GM23338 (cell line): ENCODE measurements at regions not wholly inside any gene's neighbourhood (a gene's known extent, or its start where the extent isn't known, plus 50 kb on each side); places are given as distances from the start of the nearest gene placed in this dataset.

Experiments used
- ATAC-seq: fragments of 200-7000 bp; cut with Tn5 transposase; 3 replicates; pipeline ENCODE4 v1.9.1; 2020
- DNase-seq: peaks from one replicate; pipeline ENCODE4 v3.0.0-alpha.2; 2015; ENCODE audit warnings: low spot score
- H2AFZ ChIP-seq: fragments of 200-600 bp; sonication (generic); 2 replicates; pipeline ENCODE4 v1.8.0; 2016; ENCODE audit warnings: antibody characterized with exemption, mild to moderate bottlenecking, moderate library complexity
- H3F3A ChIP-seq: fragments of 200-600 bp; sonication (generic); replicated peaks from 2 replicates; pipeline ENCODE4 v1.8.0; 2017; ENCODE audit warnings: antibody characterized with exemption, mixed run types, low read depth
- H3K27ac ChIP-seq: fragments of 200-600 bp; sonication (generic); 2 replicates; pipeline ENCODE4 v1.6.1; 2016; ENCODE audit warnings: low read depth
- H3K27me3 ChIP-seq: fragments of 200-600 bp; sonication (generic); 2 replicates; pipeline ENCODE4 v1.8.0; 2016; ENCODE audit warnings: mild to moderate bottlenecking, mixed run types, moderate library complexity; ENCODE audit not compliant: insufficient read depth
- H3K36me3 ChIP-seq: fragments of 200-600 bp; sonication (generic); 2 replicates; pipeline ENCODE4 v1.8.0; 2016; ENCODE audit warnings: mild to moderate bottlenecking; ENCODE audit not compliant: insufficient read depth
- H3K4me1 ChIP-seq: fragments of 200-600 bp; sonication (generic); 2 replicates; pipeline ENCODE4 v1.8.0; 2016; ENCODE audit warnings: mild to moderate bottlenecking, moderate library complexity; ENCODE audit not compliant: insufficient read depth
- H3K4me2 ChIP-seq: fragments of 200-600 bp; sonication (generic); 2 replicates; pipeline ENCODE4 v1.7.1; 2017; ENCODE audit warnings: mixed run types
- H3K4me3 ChIP-seq: fragments of 200-600 bp; sonication (generic); 2 replicates; pipeline ENCODE4 v1.6.1; 2016; ENCODE audit warnings: mixed run types
- H3K79me2 ChIP-seq: fragments of 200-600 bp; sonication (generic); replicated peaks from 2 replicates; pipeline ENCODE4 v1.8.0; 2017; ENCODE audit warnings: mild to moderate bottlenecking; ENCODE audit not compliant: insufficient read depth
- H3K9me2 ChIP-seq: fragments of 200-600 bp; sonication (generic); 2 replicates; pipeline ENCODE4 v1.8.0; 2017; ENCODE audit not compliant: insufficient read depth
- H4K20me1 ChIP-seq: fragments of 200-600 bp; sonication (generic); replicated peaks from 2 replicates; pipeline ENCODE4 v1.8.0; 2017; ENCODE audit warnings: mild to moderate bottlenecking; ENCODE audit not compliant: insufficient read depth
- H3K27ac Mint-ChIP-seq: 2 replicates; pipeline ENCODE4 v1.8.0; 2020; ENCODE audit warnings: inconsistent platforms, mild to moderate bottlenecking, moderate library complexity, mixed read lengths
- H3K27me3 Mint-ChIP-seq: 3 replicates; pipeline ENCODE4 v1.8.0; 2022; ENCODE audit warnings: low read depth, mild to moderate bottlenecking, moderate library complexity, mixed read lengths, inconsistent platforms; ENCODE audit not compliant: insufficient read depth, poor library complexity
- H3K36me3 Mint-ChIP-seq: 3 replicates; pipeline ENCODE4 v1.8.0; 2021; ENCODE audit warnings: low read depth, mild to moderate bottlenecking, inconsistent platforms, moderate library complexity, mixed read lengths
- H3K4me1 Mint-ChIP-seq: 3 replicates; pipeline ENCODE4 v1.8.0; 2020; ENCODE audit warnings: mild to moderate bottlenecking, inconsistent platforms, mixed read lengths
- H3K4me3 Mint-ChIP-seq: 3 replicates; pipeline ENCODE4 v1.8.0; 2021; ENCODE audit warnings: moderate library complexity, mild to moderate bottlenecking, inconsistent platforms, mixed read lengths
- H3K9me3 Mint-ChIP-seq: 3 replicates; pipeline ENCODE4 v1.8.0; 2020; ENCODE audit warnings: moderate library complexity, mild to moderate bottlenecking, inconsistent platforms, mixed read lengths
- CTCF ChIP-seq, 2 experiments: fragments of 200-600 bp in 1 of 2; sonication (generic) in 1 of 2; conservative IDR thresholded peaks; 2 replicates each; pipeline versions ENCODE4 v1.5.1 to v1.6.1; 2016 to 2017; ENCODE audit warnings: antibody characterized with exemption in 2 of 2, low read depth in 2 of 2, mild to moderate bottlenecking in 2 of 2, moderate library complexity in 1 of 2
- ETS1 ChIP-seq: IDR thresholded peaks from 2 replicates; pipeline ENCODE4 v1.6.1; 2016; ENCODE audit warnings: antibody characterized with exemption
- JUNB ChIP-seq: IDR thresholded peaks from one replicate; pipeline ENCODE4 v1.6.1; 2016; ENCODE audit warnings: antibody characterized with exemption; ENCODE audit not compliant: unreplicated experiment
- NANOG ChIP-seq: IDR thresholded peaks from 2 replicates; pipeline ENCODE4 v1.6.1; 2016; ENCODE audit warnings: antibody characterized with exemption, borderline replicate concordance
- STAT1 ChIP-seq: IDR thresholded peaks from one replicate; pipeline ENCODE4 v1.6.1; 2016; ENCODE audit warnings: antibody characterized with exemption; ENCODE audit not compliant: unreplicated experiment
- ZNF114 ChIP-seq: fragments of 250-450 bp; sonication (Bioruptor Pico); IDR thresholded peaks from 2 replicates; pipeline ENCODE4 v1.5.0; 2020; ENCODE audit warnings: mild to moderate bottlenecking, moderate library complexity
- ZNF331 ChIP-seq: fragments of 250-450 bp; sonication (Bioruptor Pico); IDR thresholded peaks from 2 replicates; pipeline ENCODE4 v1.5.0; 2020; ENCODE audit warnings: low read depth, mild to moderate bottlenecking, moderate library complexity
- TF ChIP-seq, protein P1 (sequence below): IDR thresholded peaks from one replicate; pipeline ENCODE4 v1.6.1; 2018; ENCODE audit warnings: antibody characterized with exemption; ENCODE audit not compliant: unreplicated experiment

- H3K4me3 Mint-ChIP-seq, result no peak overlapping the region
- Histone ChIP-seq H3K4me2 (no peak overlapping the region), H3F3A (no peaks in the 10 kb centered on the region), H3K79me2 (no peaks in the 10 kb centered on the region), H3K4me1 (no peaks in the 10 kb centered on the region), H3K27me3 (no peaks in the 10 kb centered on the region), H2AFZ (no peak overlapping the region), H3K36me3 (no peaks in the 10 kb centered on the region), H3K27ac (no peak overlapping the region), H3K9me2 (no peaks in the 10 kb centered on the region), H3K4me3 (no peak overlapping the region), H4K20me1 (no peaks in the 10 kb centered on the region)
- peaks cover 2% of the 10 kb centered on the region for H3K27me3 Mint-ChIP-seq
- TF ChIP-seq JUNB, result no peak
- TF ChIP-seq ETS1, result no peak
- peak; percentile 75 to 80 for TF ChIP-seq CTCF (conservative IDR thresholded peaks at IDR 0.05; ENCODE audit: low read depth in 2 of 2)
- no peak for TF ChIP-seq ZNF114 (CRISPR knock-in tag)
- TF ChIP-seq STAT1, result no peak
- no peak for TF ChIP-seq NANOG
- TF ChIP-seq, protein P1, sequence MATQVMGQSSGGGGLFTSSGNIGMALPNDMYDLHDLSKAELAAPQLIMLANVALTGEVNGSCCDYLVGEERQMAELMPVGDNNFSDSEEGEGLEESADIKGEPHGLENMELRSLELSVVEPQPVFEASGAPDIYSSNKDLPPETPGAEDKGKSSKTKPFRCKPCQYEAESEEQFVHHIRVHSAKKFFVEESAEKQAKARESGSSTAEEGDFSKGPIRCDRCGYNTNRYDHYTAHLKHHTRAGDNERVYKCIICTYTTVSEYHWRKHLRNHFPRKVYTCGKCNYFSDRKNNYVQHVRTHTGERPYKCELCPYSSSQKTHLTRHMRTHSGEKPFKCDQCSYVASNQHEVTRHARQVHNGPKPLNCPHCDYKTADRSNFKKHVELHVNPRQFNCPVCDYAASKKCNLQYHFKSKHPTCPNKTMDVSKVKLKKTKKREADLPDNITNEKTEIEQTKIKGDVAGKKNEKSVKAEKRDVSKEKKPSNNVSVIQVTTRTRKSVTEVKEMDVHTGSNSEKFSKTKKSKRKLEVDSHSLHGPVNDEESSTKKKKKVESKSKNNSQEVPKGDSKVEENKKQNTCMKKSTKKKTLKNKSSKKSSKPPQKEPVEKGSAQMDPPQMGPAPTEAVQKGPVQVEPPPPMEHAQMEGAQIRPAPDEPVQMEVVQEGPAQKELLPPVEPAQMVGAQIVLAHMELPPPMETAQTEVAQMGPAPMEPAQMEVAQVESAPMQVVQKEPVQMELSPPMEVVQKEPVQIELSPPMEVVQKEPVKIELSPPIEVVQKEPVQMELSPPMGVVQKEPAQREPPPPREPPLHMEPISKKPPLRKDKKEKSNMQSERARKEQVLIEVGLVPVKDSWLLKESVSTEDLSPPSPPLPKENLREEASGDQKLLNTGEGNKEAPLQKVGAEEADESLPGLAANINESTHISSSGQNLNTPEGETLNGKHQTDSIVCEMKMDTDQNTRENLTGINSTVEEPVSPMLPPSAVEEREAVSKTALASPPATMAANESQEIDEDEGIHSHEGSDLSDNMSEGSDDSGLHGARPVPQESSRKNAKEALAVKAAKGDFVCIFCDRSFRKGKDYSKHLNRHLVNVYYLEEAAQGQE, result no peak
- no peak overlapping the region for H3K27ac Mint-ChIP-seq
- peak; percentile 80 for ATAC-seq
- H3K36me3 Mint-ChIP-seq, result no peaks in the 10 kb centered on the region
- DNase-seq, result peak; percentile 39
- H3K4me1 Mint-ChIP-seq, result 0 out of 3 replicates have a peak, but pooled peaks cover 3% of the 10 kb centered on the region
- H3K9me3 Mint-ChIP-seq, result no peaks in the 10 kb centered on the region
Observed at GRCh38 chr4:178599521-178599920, 1157.3 kb upstream of the AGA start.

DNA sequence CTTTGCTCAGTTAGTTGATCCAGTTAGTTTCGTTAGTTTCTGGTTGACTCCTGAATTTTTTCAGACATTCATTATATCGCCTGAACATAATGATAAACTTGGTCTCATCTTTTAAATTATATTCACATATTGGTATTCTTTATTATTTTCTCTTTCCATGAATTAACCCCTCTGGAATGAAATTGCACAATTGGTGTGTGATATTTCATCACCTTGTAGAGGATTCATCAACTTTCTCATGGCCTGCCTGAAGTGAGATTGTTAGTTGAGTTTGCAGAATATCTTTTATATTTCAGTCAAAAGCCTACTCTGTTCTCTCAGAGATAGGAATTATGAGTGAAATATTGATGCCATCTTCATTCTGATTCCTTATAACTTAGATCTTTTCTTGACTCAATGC is 1160.6 kb upstream of the AGA start:
- Mint-ChIP-seq H3K27me3 (peaks cover 2% of the 10 kb centered on the region), H3K36me3 (no peaks in the 10 kb centered on the region), H3K27ac (no peak overlapping the region), H3K4me3 (no peak overlapping the region), H3K4me1 (0 out of 3 replicates have a peak, but pooled peaks cover 3% of the 10 kb centered on the region), H3K9me3 (no peaks in the 10 kb centered on the region)
- Histone ChIP-seq H3K4me1 (no peaks in the 10 kb centered on the region), H3K4me3 (no peak overlapping the region), H2AFZ (peak overlapping the region; percentile 60; the same call in 1 of the 2 replicates), H3K79me2 (no peaks in the 10 kb centered on the region), H4K20me1 (no peaks in the 10 kb centered on the region), H3K27me3 (no peaks in the 10 kb centered on the region), H3K9me2 (no peaks in the 10 kb centered on the region), H3K27ac (no peak overlapping the region), H3F3A (no peaks in the 10 kb centered on the region), H3K4me2 (no peak overlapping the region), H3K36me3 (no peaks in the 10 kb centered on the region)
- DNase-seq (no peak), ATAC-seq (no peak)
- TF ChIP-seq CTCF (conservative IDR thresholded peaks at IDR 0.05; ENCODE audit: low read depth in 2 of 2) (no peak), ZNF331 (no peak), NANOG (no peak)
- TF ChIP-seq, protein P1, result no peak
